ENCODE measurements at regions not wholly inside any gene's neighbourhood (a gene's known extent, or its start where the extent isn't known, plus 50 kb on each side); places are given as distances from the start of the nearest gene placed in this dataset.
"Not testable (repeated sequence)": the region's sequence is repeated elsewhere in the genome, so short reads cannot be mapped to it uniquely, and the experiment has no call there.

GRCh38 chr16:52113533-52114183, 433.3 kb downstream of the TOX3 start:
- no peak overlapping the region for H3K4me3 Mint-ChIP-seq (ENCODE audit: unreplicated experiment)
- H3K36me3 Mint-ChIP-seq (ENCODE audit: insufficient read depth, unreplicated experiment), result no peaks in the 10 kb centered on the region
- CTCF ChIA-PET, result interaction anchor here (0.6 to 1.5 kb wide), 2 partner anchors 43 to 44 kb away, joined by 3 to 4 read pairs; no protein-coding TSS in a partner anchor
- no TSS peak for BruUV-seq (replicated peaks)
- DNase-seq (ENCODE audit: unreplicated experiment), result no peak
- peaks cover 17% of the 10 kb centered on the region for H3K27me3 Mint-ChIP-seq (ENCODE audit: insufficient read depth, unreplicated experiment)
- no peaks in the 10 kb centered on the region for H3K9me3 Mint-ChIP-seq (ENCODE audit: unreplicated experiment)
- TF ChIP-seq, protein P1, sequence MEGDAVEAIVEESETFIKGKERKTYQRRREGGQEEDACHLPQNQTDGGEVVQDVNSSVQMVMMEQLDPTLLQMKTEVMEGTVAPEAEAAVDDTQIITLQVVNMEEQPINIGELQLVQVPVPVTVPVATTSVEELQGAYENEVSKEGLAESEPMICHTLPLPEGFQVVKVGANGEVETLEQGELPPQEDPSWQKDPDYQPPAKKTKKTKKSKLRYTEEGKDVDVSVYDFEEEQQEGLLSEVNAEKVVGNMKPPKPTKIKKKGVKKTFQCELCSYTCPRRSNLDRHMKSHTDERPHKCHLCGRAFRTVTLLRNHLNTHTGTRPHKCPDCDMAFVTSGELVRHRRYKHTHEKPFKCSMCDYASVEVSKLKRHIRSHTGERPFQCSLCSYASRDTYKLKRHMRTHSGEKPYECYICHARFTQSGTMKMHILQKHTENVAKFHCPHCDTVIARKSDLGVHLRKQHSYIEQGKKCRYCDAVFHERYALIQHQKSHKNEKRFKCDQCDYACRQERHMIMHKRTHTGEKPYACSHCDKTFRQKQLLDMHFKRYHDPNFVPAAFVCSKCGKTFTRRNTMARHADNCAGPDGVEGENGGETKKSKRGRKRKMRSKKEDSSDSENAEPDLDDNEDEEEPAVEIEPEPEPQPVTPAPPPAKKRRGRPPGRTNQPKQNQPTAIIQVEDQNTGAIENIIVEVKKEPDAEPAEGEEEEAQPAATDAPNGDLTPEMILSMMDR (IDR thresholded peaks at IDR 0.05; ENCODE audit: unreplicated experiment), result no peak
- H3K4me1 Mint-ChIP-seq (ENCODE audit: insufficient read depth, unreplicated experiment), result peaks cover 17% of the 10 kb centered on the region
- no peak overlapping the region for H3K27ac Mint-ChIP-seq (ENCODE audit: low read depth, unreplicated experiment)
- intact Hi-C loops (cut with micrococcal nuclease), result no loop called here
- POLR2A ChIA-PET, result interaction anchor here (0.6 kb wide), 1 partner anchor 27 kb away, joined by 3 read pairs; no protein-coding TSS in a partner anchor

GRCh38 chr16:52104993-52105392, 441.9 kb downstream of the TOX3 start:
- DNase-seq (ENCODE audit: unreplicated experiment); intact Hi-C loops (cut with micrococcal nuclease); BruUV-seq (replicated peaks); H3K4me3 Mint-ChIP-seq (ENCODE audit: unreplicated experiment); H3K9me3 Mint-ChIP-seq (ENCODE audit: unreplicated experiment); H3K4me1 Mint-ChIP-seq (ENCODE audit: insufficient read depth, unreplicated experiment); H3K36me3 Mint-ChIP-seq (ENCODE audit: insufficient read depth, unreplicated experiment); H3K27ac Mint-ChIP-seq (ENCODE audit: low read depth, unreplicated experiment); CTCF ChIA-PET: not testable (repeated sequence)
- H3K27me3 Mint-ChIP-seq (ENCODE audit: insufficient read depth, unreplicated experiment), result peaks cover 57% of the 10 kb centered on the region
- POLR2A ChIA-PET, result interaction anchor here (0.7 kb wide), 1 partner anchor 62 kb away, joined by 4 read pairs; no protein-coding TSS in a partner anchor

DNA sequence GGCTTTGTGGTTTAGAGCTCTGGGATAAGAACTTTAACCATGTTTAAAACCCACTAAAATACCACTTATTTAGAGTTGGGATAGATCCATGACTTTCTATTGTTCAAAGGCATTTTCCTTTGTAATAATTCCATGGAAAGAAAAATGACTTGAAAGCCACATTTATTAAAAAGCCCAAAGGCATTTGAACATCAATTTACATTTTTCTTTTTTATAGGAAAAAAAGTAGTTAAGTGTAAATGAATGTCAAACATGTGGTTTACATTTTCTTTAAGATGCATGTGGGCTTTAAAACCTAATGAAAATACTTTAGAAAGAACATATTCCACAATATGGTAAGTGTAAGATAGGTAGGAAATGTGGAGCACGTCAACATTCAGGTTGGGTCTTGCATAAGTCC, 443.2 kb downstream of the TOX3 start:
- BruUV-seq (replicated peaks), result no TSS peak
- H3K9me3 Mint-ChIP-seq (ENCODE audit: unreplicated experiment), result no peaks in the 10 kb centered on the region
- ChIA-PET CTCF (interaction anchor here (0.6 kb wide), 1 partner anchor 14 kb away, joined by 3 read pairs; no protein-coding TSS in a partner anchor), POLR2A (no interaction called here)
- intact Hi-C loops (cut with micrococcal nuclease), result no loop called here
- H3K4me1 Mint-ChIP-seq (ENCODE audit: insufficient read depth, unreplicated experiment), result no peaks in the 10 kb centered on the region
- no peak for DNase-seq (ENCODE audit: unreplicated experiment)
- no peak overlapping the region for H3K27ac Mint-ChIP-seq (ENCODE audit: low read depth, unreplicated experiment)
- H3K4me3 Mint-ChIP-seq (ENCODE audit: unreplicated experiment), result no peak overlapping the region
- H3K36me3 Mint-ChIP-seq (ENCODE audit: insufficient read depth, unreplicated experiment), result no peaks in the 10 kb centered on the region
- H3K27me3 Mint-ChIP-seq (ENCODE audit: insufficient read depth, unreplicated experiment), result peaks cover 48% of the 10 kb centered on the region
- TF ChIP-seq, protein P1 (IDR thresholded peaks at IDR 0.05; ENCODE audit: unreplicated experiment), result no peak

DNA sequence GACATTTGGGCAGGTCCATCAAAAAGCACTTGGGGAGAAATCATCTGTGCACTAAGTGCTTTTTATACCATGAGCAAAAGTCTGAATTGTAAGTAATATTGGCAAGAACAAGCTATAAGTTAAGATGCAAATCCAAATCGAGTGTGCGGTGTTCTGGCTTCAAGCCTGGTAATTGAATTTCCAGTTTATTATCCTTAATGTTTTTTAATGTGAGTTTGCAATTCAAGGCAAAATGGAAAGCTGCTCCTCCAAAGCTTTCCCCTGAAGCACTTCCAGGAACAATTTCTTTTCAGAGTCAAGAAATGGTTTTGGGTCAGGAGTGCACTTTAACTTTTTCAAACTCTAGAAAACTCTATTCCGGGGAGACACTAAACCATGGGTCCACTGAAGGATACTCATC, 445.7 kb downstream of the TOX3 start:
- TF ChIP-seq, protein P1 (IDR thresholded peaks at IDR 0.05; ENCODE audit: unreplicated experiment), result no peak
- intact Hi-C loops (cut with micrococcal nuclease), result no loop called here
- Mint-ChIP-seq H3K36me3 (ENCODE audit: insufficient read depth, unreplicated experiment) (no peaks in the 10 kb centered on the region), H3K9me3 (ENCODE audit: unreplicated experiment) (no peaks in the 10 kb centered on the region), H3K27me3 (ENCODE audit: insufficient read depth, unreplicated experiment) (peaks cover 74% of the 10 kb centered on the region), H3K27ac (ENCODE audit: low read depth, unreplicated experiment) (no peak overlapping the region), H3K4me3 (ENCODE audit: unreplicated experiment) (no peak overlapping the region), H3K4me1 (ENCODE audit: insufficient read depth, unreplicated experiment) (no peaks in the 10 kb centered on the region)
- DNase-seq (ENCODE audit: unreplicated experiment), result no peak
- ChIA-PET POLR2A (interaction anchor here (1.5 kb wide), 1 partner anchor 14 kb away, joined by 3 read pairs; no protein-coding TSS in a partner anchor), CTCF (interaction anchor here (1.2 to 1.6 kb wide), 2 partner anchors 31 to 33 kb away, joined by 4 to 6 read pairs; no protein-coding TSS in a partner anchor)
- BruUV-seq (replicated peaks), result no TSS peak
